ENCODE measurements at regions not wholly inside any gene's neighbourhood (a gene's known extent, or its start where the extent isn't known, plus 50 kb on each side); places are given as distances from the start of the nearest gene placed in this dataset.

GRCh38 chr10:3723766-3724165, 61.2 kb downstream of the KLF6 start:
- DNase-seq (ENCODE audit: extremely low read depth, low read depth), result peak; percentile 29
- TF ChIP-seq CTCF (IDR thresholded peaks at IDR 0.05; ENCODE audit: low read depth, low read length), result no peak

GRCh38 chr10:3720228-3721019, 64.6 kb downstream of the KLF6 start:
- TF ChIP-seq CTCF (IDR thresholded peaks at IDR 0.05; ENCODE audit: low read depth, low read length), result no peak
- peak; percentile 73 for DNase-seq (ENCODE audit: extremely low read depth, low read depth)

- DNase-seq (ENCODE audit: extremely low read depth, low read depth), result no peak
- no peak for TF ChIP-seq CTCF (IDR thresholded peaks at IDR 0.05; ENCODE audit: low read depth, low read length)
These were observed 65.8 kb downstream of the KLF6 start for GRCh38 chr10:3719024-3719843.

- no peak for TF ChIP-seq CTCF (IDR thresholded peaks at IDR 0.05; ENCODE audit: low read depth, low read length)
These were observed 68.9 kb downstream of the KLF6 start for GRCh38 chr10:3716093-3716492.

GRCh38 chr10:3714967-3715366, 70.0 kb downstream of the KLF6 start:
- no peak for TF ChIP-seq CTCF (IDR thresholded peaks at IDR 0.05; ENCODE audit: low read depth, low read length)
- DNase-seq (ENCODE audit: extremely low read depth, low read depth), result no peak

More at GRCh38 chr10:3716093-3716492, 68.9 kb downstream of the KLF6 start:
- no peak for DNase-seq (ENCODE audit: extremely low read depth, low read depth)

GRCh38 chr10:3714531-3714930, 70.5 kb downstream of the KLF6 start:
- no peak for TF ChIP-seq CTCF (IDR thresholded peaks at IDR 0.05; ENCODE audit: low read depth, low read length)
- no peak for DNase-seq (ENCODE audit: extremely low read depth, low read depth)

GRCh38 chr10:3712707-3713106, 72.3 kb downstream of the KLF6 start:
- no peak for TF ChIP-seq CTCF (IDR thresholded peaks at IDR 0.05; ENCODE audit: low read depth, low read length)
- no peak for DNase-seq (ENCODE audit: extremely low read depth, low read depth)
